Activated CD8-positive, alpha-beta memory T cell treated with anti-CD3 and anti-CD28 coated beads for 1 hour (primary cell): ENCODE measurements at regions not wholly inside any gene's neighbourhood (a gene's known extent, or its start where the extent isn't known, plus 50 kb on each side); places are given as distances from the start of the nearest gene placed in this dataset.

Experiments used
- DNase-seq, 2 donors: peaks; one replicate each; pipeline ENCODE4 v3.0.0-alpha.2; 2020; ENCODE audit warnings: low read depth in 1 of 2; ENCODE audit errors: extremely low read depth in 1 of 2

DNA sequence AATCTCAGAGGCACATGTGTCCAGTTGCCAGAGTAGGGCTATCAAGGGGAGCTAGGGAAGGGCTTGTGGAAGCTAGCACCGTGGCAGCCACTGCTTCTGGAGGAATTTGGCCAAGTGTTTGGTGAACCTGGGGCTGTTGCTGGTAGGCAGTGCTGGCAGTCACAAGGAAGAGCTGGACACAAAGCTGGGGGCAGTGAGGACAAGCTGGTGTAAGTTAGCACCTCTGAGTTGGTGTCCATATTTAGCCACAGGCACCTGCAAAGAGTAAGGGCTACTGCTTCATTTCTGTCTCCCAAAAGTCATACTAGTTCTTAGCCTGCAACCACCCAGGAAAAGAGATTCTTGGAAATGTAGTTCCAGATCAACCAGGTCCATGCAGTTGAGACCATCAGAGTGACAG is 359.4 kb downstream of the CSNK1G3 start:
- no peak for DNase-seq

DNA sequence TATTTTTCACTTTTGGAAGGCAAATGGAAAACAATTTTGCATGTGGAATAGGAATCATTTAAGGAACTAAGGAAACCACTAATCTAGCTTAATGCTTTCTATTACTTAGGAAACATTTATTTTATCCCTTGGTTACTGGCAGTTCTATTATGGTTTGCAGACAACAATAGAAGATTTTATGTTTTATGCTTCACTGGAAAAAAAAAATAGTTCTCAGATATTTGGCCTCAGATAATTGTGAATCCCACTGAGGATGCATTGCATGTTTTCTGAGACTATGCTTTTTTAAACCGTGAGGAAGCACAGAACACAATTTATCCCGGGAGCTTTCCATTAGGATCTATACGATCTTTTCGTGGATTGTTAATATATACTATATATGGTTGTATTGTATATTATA is 356.9 kb downstream of the CSNK1G3 start:
- no peak for DNase-seq

DNA sequence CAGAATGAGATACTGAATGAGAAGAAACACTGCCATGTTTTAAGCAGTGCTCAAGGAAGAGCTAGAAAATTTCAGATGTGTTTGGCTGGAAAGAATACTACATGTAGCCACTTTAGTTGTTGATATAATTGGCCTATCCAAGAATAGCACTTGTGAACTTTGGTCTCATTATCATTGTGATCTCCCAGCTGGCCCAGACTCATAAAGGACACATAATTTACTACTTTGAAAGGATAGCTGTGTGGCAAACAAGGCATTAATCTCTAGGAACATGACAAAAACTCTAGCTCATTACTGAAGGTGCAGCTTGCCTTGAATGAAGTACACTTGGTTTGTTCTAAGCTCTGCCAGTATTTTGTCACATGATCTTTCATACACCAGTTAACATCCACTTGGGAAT is 356.3 kb downstream of the CSNK1G3 start:
- DNase-seq, result no peak

DNA sequence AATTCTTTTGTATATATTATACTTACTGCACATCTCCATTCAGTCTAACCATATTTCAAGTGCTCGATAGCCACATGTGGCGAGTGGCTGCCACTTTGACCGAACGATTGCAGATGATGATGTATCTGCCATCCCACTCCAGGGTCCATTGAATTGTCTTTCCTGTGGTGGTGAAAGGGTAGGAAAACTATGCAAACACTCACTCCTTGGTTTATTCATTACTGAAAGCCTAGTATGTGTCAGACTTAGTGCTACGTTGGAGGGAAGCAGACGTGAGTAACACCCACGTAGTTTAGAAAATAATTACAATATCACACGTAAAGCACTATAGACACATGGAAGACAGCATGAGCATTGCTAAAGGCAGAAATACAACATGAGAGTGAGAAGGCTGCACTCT is 353.7 kb downstream of the CSNK1G3 start:
- DNase-seq, result no peak

DNA sequence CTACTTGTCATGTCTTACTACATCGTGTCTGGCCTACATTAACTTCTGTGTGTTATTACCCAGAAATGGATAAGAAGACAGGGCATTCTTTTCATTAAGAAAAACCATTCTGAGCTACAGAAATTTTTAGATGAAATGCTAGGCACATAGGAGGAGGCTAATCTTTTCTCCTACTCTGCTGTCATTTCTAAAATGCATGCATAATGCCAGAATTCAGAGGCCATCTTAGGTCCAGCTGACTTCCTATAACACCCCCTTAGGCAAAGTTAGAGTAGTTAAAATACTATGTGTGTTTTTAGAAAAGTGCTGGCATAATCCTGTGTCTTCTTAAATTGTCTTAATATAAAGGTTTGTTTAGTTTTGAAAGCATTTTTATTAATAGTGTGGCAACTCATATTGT is 352.6 kb downstream of the CSNK1G3 start:
- DNase-seq, result no peak

DNA sequence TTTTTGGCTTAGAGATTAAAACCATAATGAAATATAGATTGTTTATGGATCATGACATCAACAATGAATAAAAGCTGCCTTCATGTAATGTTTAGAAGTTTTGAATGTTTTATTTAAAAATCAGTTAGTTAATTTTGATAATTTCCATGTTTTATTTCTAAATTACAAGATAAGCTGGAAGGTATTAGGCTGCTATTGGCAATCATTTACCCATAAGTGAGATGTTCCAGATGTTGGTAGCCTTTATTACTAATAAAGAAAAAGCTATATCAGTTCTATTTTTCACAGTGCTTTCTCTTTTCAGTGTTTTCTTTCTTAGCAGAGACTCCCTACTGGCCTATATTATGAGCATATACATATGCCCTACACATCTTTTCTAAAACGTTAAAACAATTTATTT is 347.0 kb downstream of the CSNK1G3 start:
- no peak for DNase-seq

DNA sequence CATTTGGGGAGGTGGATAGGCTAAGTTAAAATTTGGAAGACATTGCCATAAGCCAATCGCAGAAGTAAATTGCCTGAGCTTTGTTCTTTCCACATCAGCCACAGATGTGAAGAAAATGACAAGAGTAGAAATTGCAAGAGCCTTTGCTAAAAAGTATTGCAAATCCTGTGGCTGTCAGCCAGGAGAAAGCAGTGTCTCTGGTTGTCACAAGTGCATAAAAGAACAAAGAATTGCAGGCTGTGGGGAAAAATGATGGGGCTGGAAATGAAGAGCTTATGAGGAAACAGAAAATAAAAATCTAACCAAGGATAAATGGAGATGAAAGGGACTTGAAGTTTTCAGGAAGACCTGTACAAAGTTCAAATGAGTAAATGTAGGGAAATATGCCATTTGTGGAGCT is 344.8 kb downstream of the CSNK1G3 start:
- no peak for DNase-seq

DNA sequence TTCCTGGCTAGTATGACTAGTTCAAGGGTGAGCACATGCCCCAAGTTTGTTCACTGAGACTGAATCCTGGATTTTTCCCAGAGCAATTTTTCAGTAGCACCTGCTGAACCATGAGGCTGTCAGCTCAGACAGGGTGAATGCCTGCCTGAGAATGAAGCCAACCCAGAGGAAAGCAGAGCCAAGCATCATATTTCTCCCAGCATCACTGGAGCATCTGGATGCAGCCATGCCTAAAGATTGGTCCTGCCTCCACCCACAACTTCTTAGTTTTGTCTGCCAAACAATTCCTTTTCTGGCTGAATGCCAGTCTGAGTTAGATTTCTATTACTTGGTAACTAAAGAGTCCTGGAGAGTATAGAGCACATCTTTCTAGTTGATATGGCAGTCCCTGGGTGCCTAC is 343.6 kb downstream of the CSNK1G3 start:
- no peak for DNase-seq

DNA sequence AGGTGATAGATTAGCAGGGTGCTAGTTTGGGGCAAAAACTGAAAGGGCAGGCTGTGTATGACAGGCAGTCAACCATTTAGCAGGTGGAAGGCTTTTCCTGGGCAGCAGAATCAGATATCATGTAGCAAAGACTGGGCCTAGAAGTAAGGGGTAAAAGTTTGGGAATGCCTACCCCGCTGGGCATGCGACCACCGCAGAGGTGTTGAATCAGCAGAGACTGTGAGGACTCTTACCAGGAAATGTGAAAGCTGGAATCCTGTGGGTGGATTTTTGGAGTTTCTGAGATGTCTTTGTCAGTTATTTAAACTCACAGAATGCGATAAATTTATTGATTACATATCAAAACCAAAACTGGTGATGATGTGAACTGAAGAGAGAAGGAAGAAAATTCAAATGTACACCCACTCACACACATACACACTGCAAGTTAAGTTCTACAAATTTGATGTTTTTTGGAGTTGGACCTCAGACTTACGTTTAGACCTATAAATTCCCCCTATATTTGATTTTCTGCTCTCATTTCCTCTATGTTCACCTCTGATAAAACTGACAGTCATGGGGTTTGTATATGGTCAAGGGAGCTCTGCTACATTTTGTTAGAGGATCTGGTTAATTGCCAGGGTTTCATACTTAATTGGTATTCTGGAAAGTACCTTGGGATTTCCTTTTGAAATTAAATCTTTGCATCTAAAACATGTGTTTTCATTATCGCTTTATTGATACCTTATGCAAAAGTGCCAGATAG is 333.6 kb downstream of the CSNK1G3 start:
- no peak for DNase-seq

DNA sequence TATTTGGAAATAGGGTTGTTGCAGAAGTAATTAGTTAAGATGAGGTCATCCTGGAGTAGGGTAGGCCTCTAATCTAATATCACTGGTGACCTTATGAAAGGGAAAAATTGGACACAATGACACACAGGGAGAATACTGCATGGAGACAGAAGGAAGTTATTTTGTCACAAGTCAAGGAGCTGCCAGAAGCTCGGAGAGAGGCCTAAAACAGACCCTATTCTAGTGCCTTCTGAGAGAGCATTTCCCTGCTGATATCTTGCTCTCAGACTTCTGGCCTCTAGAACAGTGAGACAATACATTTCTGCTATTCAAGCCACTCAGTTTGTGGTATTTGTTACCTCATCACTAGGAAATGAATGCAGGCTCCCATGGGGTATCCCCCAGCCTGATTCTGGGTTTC is 332.9 kb downstream of the CSNK1G3 start:
- no peak for DNase-seq

DNA sequence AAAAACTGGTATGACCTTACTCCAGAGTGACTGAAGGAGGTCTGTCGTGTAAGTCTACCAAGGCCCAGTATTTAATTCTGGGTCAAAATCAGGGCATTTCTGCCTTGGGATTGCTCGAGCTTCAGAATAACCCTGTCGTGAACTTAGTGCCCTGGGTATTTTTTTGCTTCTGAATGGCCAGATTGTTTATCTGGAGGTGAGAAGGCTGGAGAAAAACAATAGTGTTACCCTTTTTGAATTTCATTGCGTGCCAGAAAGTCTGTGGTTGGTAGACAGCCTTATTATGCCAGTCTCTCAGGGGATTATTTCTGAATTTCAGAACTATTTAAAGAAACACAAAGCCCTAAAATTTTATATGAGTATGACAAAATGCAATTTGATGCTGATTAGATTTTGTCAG is 323.4 kb downstream of the CSNK1G3 start:
- no peak for DNase-seq

DNA sequence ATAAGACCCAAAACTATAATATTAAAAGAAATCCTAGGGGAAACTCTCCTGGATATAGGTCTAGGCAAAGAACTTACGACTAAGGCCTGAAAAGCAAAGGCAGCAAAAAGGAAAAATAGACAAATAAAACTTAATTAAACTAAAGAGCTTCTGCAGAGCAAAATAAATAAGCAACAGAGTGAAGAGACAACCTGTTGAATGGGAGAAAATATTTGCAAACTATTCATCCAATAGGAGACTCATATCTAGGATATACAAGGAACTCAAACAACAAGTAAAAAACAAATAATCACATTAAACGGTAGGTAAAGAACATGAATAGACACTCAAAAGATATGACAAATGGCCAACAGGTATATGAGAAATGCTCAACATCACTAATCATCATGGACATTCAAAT is 318.6 kb downstream of the CSNK1G3 start:
- DNase-seq, result no peak

DNA sequence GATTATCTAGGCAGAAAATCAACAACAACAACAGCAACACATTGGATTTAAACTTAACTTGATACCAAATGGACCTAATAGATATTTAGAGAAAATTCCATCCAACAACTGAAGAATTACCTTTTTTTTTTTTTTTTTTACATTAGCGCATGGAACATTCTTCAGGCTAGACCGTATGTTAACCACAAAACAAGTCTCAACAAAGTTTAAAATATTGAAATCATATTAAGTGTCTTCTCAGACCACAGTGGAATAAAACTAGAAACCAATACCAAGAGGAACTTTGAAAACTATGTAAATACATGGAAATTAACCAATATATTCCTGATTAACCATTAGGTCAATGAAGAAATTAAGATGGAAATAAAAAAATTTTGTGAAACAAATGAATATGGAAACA is 315.8 kb downstream of the CSNK1G3 start:
- no peak for DNase-seq

DNA sequence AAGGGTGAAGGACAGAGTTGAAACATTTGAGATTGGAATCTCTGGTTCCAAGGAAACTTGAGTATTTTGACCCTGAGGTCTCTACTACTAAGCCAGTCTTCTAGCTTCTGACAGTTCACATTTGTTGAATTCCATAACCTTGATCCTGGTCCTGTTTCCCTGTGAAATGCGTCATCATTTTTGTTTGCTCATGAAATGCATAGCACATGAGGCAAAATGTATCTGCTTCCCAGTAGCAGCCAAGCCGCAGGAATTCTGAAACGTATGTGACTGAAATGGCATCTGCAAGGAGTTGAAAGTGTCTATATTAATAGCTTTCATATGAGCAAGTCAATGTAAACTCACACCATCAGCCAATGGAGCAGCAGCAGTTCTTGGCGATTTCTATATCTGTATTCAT is 307.9 kb downstream of the CSNK1G3 start:
- DNase-seq, result no peak

DNA sequence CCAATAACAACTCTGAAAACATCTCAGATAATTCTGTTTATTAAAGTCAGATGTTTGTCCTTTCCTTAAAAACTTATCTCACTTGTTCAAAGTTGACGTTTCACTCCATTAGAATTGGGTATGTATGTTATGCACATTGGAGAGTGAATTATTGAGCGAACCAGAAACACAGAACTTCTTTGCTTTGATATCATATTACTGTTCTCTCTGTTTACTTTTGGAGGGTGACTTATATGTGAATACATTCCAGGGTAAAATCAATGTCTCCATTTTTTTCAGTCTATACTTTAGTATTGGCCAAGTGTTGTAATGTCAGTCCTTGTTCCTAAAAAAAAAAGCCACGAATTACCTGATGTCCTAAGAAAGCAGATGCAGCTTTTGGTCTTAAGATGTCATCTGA is 307.4 kb downstream of the CSNK1G3 start:
- DNase-seq, result no peak

DNA sequence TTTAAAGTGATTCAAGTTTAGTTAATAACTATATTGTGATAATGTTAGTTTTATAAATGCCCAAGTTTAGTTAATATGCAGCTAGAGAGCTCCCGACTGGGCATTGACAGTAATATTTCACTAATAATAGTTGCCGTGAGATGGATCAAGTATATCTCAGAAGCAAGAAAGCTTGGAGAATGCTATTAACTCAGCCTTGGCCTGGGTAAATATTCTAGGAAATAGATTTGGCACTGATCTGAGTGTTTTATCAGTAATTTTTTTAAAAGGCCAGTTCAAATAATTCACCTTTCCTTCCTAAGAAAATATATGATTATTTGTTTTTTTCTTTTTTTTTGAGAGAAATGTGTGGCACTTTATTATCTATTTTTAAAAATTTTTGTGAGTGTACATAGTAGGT is 305.3 kb downstream of the CSNK1G3 start:
- DNase-seq, result no peak

DNA sequence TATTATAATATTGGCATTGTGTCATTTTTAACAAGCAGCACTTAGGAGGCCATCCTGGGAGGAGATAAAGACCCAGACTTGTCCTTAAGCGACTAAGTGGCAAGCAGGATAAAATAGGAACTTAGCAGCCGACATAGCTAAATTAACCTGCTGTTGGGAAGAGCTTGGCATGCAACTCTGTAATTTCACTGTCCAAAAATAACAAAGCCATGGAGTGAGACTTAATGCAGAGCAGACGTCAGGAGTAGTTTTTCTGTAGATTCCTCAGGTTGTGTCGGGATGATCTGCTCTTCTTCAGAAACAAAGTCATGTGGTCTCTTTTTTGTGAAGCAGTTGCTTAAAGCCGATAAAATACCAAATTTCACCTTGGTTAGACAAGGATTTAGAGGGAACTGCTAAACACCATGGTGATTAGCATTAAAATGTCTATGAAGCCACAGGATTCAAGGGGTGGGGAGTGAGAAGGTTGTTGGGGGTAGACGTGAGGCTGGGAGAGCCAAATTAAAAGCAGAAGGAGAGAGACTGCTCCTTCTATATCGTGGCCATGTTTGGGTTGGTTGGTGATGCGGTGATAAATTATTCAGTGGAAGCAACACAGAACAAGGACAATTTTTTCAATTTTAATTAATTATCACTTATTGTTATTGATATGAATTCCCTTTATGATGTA is 303.0 kb downstream of the CSNK1G3 start:
- DNase-seq, result no peak

DNA sequence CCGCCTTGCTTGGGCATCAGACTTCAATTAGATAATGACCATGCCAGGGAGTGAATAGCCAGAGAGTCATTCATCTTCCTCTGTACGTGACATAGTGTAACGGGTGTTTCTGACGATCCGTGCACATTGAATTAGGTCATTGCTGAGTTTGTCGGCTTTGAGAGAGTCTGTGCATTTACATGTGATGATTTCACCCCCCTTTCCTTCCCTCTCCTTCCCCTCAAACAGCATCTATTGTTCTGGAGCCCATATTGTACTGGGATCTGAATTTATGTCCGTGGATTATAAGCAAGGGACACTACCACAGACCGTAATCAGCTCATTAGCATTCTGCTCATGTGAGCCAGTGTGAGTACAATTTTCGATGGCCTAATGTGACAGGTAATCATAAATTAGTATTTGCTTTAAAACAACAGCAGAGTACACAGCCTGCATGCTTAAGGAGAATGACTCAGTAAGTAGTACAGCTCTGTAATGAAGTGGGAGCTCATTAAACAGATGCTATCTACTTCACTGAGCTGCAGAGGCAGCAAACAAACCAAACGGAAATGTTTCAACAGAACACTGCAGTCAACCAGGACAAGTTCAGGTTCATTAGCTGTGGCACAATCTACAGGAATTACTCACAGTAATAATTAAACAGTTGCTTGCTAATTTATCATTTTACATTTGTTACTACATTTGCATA is 302.1 kb downstream of the CSNK1G3 start:
- no peak for DNase-seq

DNA sequence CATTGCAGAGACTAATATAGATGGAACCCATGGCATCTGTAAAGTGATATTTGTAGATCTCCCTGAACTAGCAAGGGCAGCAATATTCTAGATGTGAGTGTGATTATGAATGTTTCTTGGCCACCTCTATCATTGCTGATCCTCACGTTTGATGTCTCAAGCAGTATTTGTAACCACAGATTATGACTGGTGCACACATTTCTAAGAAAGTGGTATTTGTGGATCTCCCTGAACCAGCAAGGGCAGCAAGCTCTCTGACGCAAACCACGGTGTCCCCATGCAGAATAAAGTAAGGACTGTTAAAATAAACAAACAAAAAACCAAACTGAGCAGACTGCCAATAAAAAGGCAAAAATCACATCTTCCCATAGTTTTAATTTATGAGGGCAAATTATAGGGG is 301.3 kb downstream of the CSNK1G3 start:
- DNase-seq, result no peak

DNA sequence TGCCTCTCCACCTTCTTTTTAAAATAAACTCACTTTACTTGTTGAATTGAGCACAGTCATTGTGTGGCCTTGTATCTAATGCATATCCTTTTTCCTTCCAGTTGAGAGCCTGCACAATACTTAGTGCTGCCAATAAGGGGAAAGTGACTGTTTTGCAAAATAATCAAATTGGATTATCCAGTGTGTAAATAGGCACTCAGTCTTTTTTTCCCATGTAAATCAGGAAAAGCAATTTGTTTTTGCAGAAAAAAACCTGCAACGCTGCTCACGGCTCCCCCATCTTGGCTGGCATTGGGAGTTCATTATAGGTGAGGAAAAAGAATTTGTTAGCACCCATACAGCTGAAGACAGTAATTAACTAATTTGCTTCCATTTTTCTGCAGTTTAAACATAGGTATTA is 299.9 kb downstream of the CSNK1G3 start:
- DNase-seq, result no peak

DNA sequence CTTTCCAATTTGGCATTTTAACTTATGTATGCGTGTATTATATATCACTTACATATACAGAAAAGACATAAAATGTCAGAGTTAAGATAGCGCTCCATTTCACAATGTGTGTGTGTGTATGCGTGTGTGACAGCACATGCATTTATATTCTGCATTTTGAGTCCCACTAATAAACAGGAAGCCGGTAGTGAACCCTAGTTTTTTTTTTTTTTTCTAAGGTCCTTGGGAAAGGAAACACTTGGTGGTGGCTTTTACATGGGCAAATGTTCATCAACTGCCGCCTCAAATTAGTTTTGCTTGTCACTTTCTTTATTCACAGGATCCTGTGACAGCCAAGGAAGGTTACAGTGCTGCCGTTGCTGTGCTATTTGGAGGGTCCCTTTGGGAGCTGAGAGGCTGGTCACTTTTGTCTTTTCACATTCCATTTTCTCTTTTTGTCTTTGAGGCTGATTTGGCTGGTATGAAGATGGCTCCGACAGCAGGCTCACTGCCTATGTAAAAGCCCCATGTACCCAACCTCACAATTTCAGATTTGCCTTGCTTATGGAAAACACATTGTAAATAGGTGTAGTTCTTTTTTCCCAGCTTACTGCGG is 298.9 kb downstream of the CSNK1G3 start:
- DNase-seq, result no peak

DNA sequence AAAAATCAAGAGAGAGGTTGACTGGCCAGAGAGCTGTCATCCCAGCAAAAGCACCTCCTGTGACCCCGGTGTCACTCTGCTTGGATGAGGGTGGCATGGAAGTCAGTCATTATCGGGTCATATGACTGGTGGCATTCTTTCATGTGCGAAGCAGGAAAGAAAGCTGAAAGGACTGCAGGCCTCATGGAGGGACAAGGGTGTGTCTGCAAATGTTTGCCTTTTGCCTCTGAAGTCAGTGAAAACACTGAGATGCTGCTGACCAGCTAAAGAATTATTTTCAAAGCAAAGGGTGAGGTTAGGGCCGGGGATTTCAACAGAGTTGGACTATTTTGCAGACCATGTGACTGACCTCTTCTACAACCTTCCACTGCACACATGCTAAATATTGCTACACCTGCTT is 298.3 kb downstream of the CSNK1G3 start:
- no peak for DNase-seq
